ENCODE measurements at regions not wholly inside any gene's neighbourhood (a gene's known extent, or its start where the extent isn't known, plus 50 kb on each side); places are given as distances from the start of the nearest gene placed in this dataset.

DNA sequence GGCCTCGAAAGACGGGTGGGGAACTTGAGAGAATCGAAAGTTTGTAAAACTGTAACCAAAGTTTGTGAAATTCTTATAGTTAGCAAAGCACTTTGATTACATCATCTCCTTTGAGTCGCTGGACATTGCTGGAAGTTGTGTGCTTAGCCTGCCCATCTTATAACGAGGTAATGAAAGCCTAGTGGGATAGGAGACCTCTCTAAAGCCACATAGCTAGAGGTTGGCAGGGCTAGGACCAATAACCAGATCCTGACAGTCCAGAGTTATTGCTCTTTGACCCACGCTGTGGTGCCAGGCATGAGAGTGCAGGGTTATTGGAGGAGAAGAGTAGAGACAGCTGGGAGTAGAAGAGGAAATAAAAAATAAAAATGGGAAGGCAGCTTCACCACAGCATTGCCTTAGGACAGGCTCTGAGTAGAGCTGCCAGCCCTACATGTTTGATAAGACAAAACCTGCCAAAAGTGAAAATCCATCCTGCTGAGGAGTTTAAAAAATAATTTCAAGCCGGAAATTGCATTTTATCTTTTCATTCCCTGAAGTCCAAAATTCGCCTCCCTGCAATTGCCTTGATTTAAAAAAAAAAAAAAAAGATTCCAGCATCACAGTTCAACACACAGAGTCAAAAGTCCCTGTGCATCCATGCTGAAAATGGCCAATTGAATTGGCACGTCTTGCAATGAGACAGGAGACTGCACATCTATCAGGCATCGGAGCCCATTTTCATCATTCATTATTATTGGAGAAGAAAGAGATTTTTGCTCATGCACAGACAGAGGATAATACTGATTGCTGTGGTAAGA, 225.5 kb upstream of the POU2AF2 start:
- no peaks in the 10 kb centered on the region for H3K36me3 ChIP-seq (replicated peaks; ENCODE audit: insufficient read depth, low read length)
- no peaks in the 10 kb centered on the region for H3K27me3 ChIP-seq (replicated peaks; ENCODE audit: insufficient read depth, low read length)
- no peak overlapping the region for H3K9ac ChIP-seq (ENCODE audit: low read length)
- no peak overlapping the region for H3K27ac ChIP-seq (ENCODE audit: low read length)
- no peak overlapping the region for H3K4me3 ChIP-seq (ENCODE audit: low read length)
- no peaks in the 10 kb centered on the region for H3K9me2 ChIP-seq (replicated peaks; ENCODE audit: insufficient read depth, low read length)
- H3K79me2 ChIP-seq (ENCODE audit: low read length): no peaks in the 10 kb centered on the region
- DNase-seq: no peak
- no peaks in the 10 kb centered on the region for H4K20me1 ChIP-seq (ENCODE audit: insufficient read depth, low read length)
- no peaks in the 10 kb centered on the region for H3F3A ChIP-seq (ENCODE audit: insufficient read depth, low read length)
- TF ChIP-seq EZH2 (optimal IDR thresholded peaks at IDR 0.05; ENCODE audit: low read depth, low read length): no peak
- no peaks in the 10 kb centered on the region for H3K9me3 ChIP-seq (replicated peaks; ENCODE audit: insufficient read depth, low read length)
- no peaks in the 10 kb centered on the region for H3K4me1 ChIP-seq (ENCODE audit: low read length)
- no peak overlapping the region for H2AFZ ChIP-seq (ENCODE audit: low read length)
- no peak overlapping the region for H3K4me2 ChIP-seq (ENCODE audit: low read depth, low read length)

GRCh38 chr11:111019451-111019850, 226.1 kb upstream of the POU2AF2 start:
- Histone ChIP-seq H3K4me1 (ENCODE audit: low read length) (no peaks in the 10 kb centered on the region), H2AFZ (ENCODE audit: low read length) (no peak overlapping the region), H3K9me3 (replicated peaks; ENCODE audit: insufficient read depth, low read length) (no peaks in the 10 kb centered on the region), H3K4me3 (ENCODE audit: low read length) (no peak overlapping the region), H3K9ac (ENCODE audit: low read length) (no peak overlapping the region), H3K36me3 (replicated peaks; ENCODE audit: insufficient read depth, low read length) (no peaks in the 10 kb centered on the region), H3K9me2 (replicated peaks; ENCODE audit: insufficient read depth, low read length) (no peaks in the 10 kb centered on the region), H3K27me3 (replicated peaks; ENCODE audit: insufficient read depth, low read length) (no peaks in the 10 kb centered on the region), H3K4me2 (ENCODE audit: low read depth, low read length) (no peak overlapping the region), H3F3A (ENCODE audit: insufficient read depth, low read length) (no peaks in the 10 kb centered on the region), H3K27ac (ENCODE audit: low read length) (no peak overlapping the region), H3K79me2 (ENCODE audit: low read length) (no peaks in the 10 kb centered on the region), H4K20me1 (ENCODE audit: insufficient read depth, low read length) (no peaks in the 10 kb centered on the region)
- TF ChIP-seq EZH2phosphoT487 (IDR thresholded peaks at IDR 0.05; ENCODE audit: low read length): no peak
- no peak for DNase-seq

- Histone ChIP-seq H3K9me3 (replicated peaks; ENCODE audit: insufficient read depth, low read length) (no peaks in the 10 kb centered on the region), H3F3A (ENCODE audit: insufficient read depth, low read length) (no peaks in the 10 kb centered on the region), H4K20me1 (ENCODE audit: insufficient read depth, low read length) (no peaks in the 10 kb centered on the region), H3K4me3 (ENCODE audit: low read length) (no peak overlapping the region), H3K9ac (ENCODE audit: low read length) (no peak overlapping the region), H3K27me3 (replicated peaks; ENCODE audit: insufficient read depth, low read length) (no peaks in the 10 kb centered on the region), H3K36me3 (replicated peaks; ENCODE audit: insufficient read depth, low read length) (no peaks in the 10 kb centered on the region), H3K4me2 (ENCODE audit: low read depth, low read length) (no peak overlapping the region), H3K9me2 (replicated peaks; ENCODE audit: insufficient read depth, low read length) (no peaks in the 10 kb centered on the region), H2AFZ (ENCODE audit: low read length) (no peak overlapping the region), H3K27ac (ENCODE audit: low read length) (no peak overlapping the region), H3K79me2 (ENCODE audit: low read length) (no peaks in the 10 kb centered on the region), H3K4me1 (ENCODE audit: low read length) (no peaks in the 10 kb centered on the region)
- no peak for TF ChIP-seq EZH2 (optimal IDR thresholded peaks at IDR 0.05; ENCODE audit: low read depth, low read length)
- no peak for TF ChIP-seq EZH2phosphoT487 (IDR thresholded peaks at IDR 0.05; ENCODE audit: low read length)
- TF ChIP-seq, protein P1, sequence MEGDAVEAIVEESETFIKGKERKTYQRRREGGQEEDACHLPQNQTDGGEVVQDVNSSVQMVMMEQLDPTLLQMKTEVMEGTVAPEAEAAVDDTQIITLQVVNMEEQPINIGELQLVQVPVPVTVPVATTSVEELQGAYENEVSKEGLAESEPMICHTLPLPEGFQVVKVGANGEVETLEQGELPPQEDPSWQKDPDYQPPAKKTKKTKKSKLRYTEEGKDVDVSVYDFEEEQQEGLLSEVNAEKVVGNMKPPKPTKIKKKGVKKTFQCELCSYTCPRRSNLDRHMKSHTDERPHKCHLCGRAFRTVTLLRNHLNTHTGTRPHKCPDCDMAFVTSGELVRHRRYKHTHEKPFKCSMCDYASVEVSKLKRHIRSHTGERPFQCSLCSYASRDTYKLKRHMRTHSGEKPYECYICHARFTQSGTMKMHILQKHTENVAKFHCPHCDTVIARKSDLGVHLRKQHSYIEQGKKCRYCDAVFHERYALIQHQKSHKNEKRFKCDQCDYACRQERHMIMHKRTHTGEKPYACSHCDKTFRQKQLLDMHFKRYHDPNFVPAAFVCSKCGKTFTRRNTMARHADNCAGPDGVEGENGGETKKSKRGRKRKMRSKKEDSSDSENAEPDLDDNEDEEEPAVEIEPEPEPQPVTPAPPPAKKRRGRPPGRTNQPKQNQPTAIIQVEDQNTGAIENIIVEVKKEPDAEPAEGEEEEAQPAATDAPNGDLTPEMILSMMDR (IDR thresholded peaks at IDR 0.05; ENCODE audit: low read length): no peak
- no peak for DNase-seq
Measured at GRCh38 chr11:111018566-111018965, 227.0 kb upstream of the POU2AF2 start.

- H3K4me3 ChIP-seq (ENCODE audit: low read length): no peak overlapping the region
- no peaks in the 10 kb centered on the region for H3K4me1 ChIP-seq (ENCODE audit: low read length)
- no peaks in the 10 kb centered on the region for H3K79me2 ChIP-seq (ENCODE audit: low read length)
- no peaks in the 10 kb centered on the region for H3K9me2 ChIP-seq (replicated peaks; ENCODE audit: insufficient read depth, low read length)
- H2AFZ ChIP-seq (ENCODE audit: low read length): no peak overlapping the region
- H3K27me3 ChIP-seq (replicated peaks; ENCODE audit: insufficient read depth, low read length): no peaks in the 10 kb centered on the region
- H3K9me3 ChIP-seq (replicated peaks; ENCODE audit: insufficient read depth, low read length): no peaks in the 10 kb centered on the region
- TF ChIP-seq, protein P1 (IDR thresholded peaks at IDR 0.05; ENCODE audit: low read length): no peak
- TF ChIP-seq EZH2 (optimal IDR thresholded peaks at IDR 0.05; ENCODE audit: low read depth, low read length) (no peak), EZH2phosphoT487 (IDR thresholded peaks at IDR 0.05; ENCODE audit: low read length) (no peak)
- H3K4me2 ChIP-seq (ENCODE audit: low read depth, low read length): no peak overlapping the region
- H3K36me3 ChIP-seq (replicated peaks; ENCODE audit: insufficient read depth, low read length): no peaks in the 10 kb centered on the region
- DNase-seq: no peak
- no peak overlapping the region for H3K9ac ChIP-seq (ENCODE audit: low read length)
- no peaks in the 10 kb centered on the region for H3F3A ChIP-seq (ENCODE audit: insufficient read depth, low read length)
- H4K20me1 ChIP-seq (ENCODE audit: insufficient read depth, low read length): no peaks in the 10 kb centered on the region
- H3K27ac ChIP-seq (ENCODE audit: low read length): no peak overlapping the region
Measured at GRCh38 chr11:111012491-111012890, 233.0 kb upstream of the POU2AF2 start.

Measured in MM.1S (cell line).